K562 (cell line): ENCODE measurements at regions not wholly inside any gene's neighbourhood (a gene's known extent, or its start where the extent isn't known, plus 50 kb on each side); places are given as distances from the start of the nearest gene placed in this dataset.

Source experiments
- ATAC-seq: fragments of 200-7000 bp; cut with Tn5 transposase; 3 replicates; pipeline ENCODE4 v1.9.1; 2020; ENCODE audit warnings: moderate library complexity
- BruUV-seq: library from RNA; stranded (reverse); fragments of 400-500 nt; replicated peaks from 2 replicates; lab custom pipeline; 2021; lab: Mats Ljungman, UMichigan
- CTCF ChIA-PET: fragments of 300-600 bp; formaldehyde crosslinking; extraction: SDS; loops from one replicate; lab custom pipeline; 2021; ENCODE audit warnings: low intra/inter-chr PET ratio; lab: Yijun Ruan, JAX
- POLR2A ChIA-PET: fragments of 300-600, 350-650 bp; sonication (Branson Sonifier 250); formaldehyde crosslinking; extraction: SDS; loops from one replicate; lab custom pipeline; 2021; ENCODE audit warnings: antibody characterized with exemption, inconsistent platforms; lab: Yijun Ruan, JAX
- DNase-seq, 4 experiments: peaks; one replicate each; pipeline versions ENCODE4 v3.0.0 to v3.0.0-alpha.2; 2011 to 2018; ENCODE audit warnings: low spot score in 3 of 4, mixed read lengths in 3 of 4; ENCODE audit errors: extremely low read depth in 1 of 4
- FAIRE-seq: peaks from 2 replicates; lab custom pipeline; 2011; peaks lifted over from hg19 to GRCh38; lab: Jason Lieb, UNC
- H2AFZ ChIP-seq: 2 replicates; pipeline ENCODE4 v1.6.0; 2011; ENCODE audit warnings: low read depth, low read length, control low read depth, inconsistent platforms
- H3K27ac ChIP-seq: fragments of 200-600 bp; 3 replicates; pipeline ENCODE4 v1.8.0; 2011; ENCODE audit warnings: low read depth, mild to moderate bottlenecking, control low read depth, inconsistent platforms, low read length, moderate library complexity, mixed read lengths; ENCODE audit errors: extremely low read depth
- H3K27me3 ChIP-seq, 2 experiments: fragments of 300-600 bp in 1 of 2; 2 replicates in 1 of 2; 3 replicates in 1 of 2; pipeline versions ENCODE4 v1.6.0 to v1.8.0; 2011; ENCODE audit warnings: inconsistent platforms in 2 of 2, low read length in 2 of 2, mild to moderate bottlenecking in 1 of 2, mixed read lengths in 1 of 2, moderate library complexity in 1 of 2; ENCODE audit not compliant: control insufficient read depth in 2 of 2, insufficient read depth in 2 of 2
- H3K36me3 ChIP-seq: fragments of 300-600 bp; 3 replicates; pipeline ENCODE4 v1.8.0; 2011; ENCODE audit warnings: mild to moderate bottlenecking, low read length, inconsistent platforms; ENCODE audit not compliant: control insufficient read depth, insufficient read depth
- H3K4me1 ChIP-seq, 2 experiments: fragments of 200-600 bp in 1 of 2; replicated peaks in 1 of 2; 2 replicates in 1 of 2; 3 replicates in 1 of 2; pipeline versions ENCODE4 v1.5.1 to v1.8.0; 2011; ENCODE audit warnings: inconsistent platforms in 2 of 2, low read length in 2 of 2, mild to moderate bottlenecking in 1 of 2, mixed read lengths in 1 of 2, moderate library complexity in 1 of 2; ENCODE audit not compliant: control insufficient read depth in 2 of 2, insufficient read depth in 2 of 2
- H3K4me2 ChIP-seq: 2 replicates; pipeline ENCODE4 v1.6.1; 2011; ENCODE audit warnings: low read length, control low read depth, inconsistent platforms, mixed read lengths; ENCODE audit not compliant: insufficient read depth
- H3K4me3 ChIP-seq: fragments of 200-600 bp; sonication (generic), shearing (Covaris generic); 2 replicates; pipeline ENCODE4 v1.5.1; 2016; ENCODE audit warnings: control low read depth, inconsistent platforms
- H3K79me2 ChIP-seq: fragments of 200-600 bp; 3 replicates; pipeline ENCODE4 v1.8.0; 2011; ENCODE audit warnings: low read length, inconsistent platforms; ENCODE audit not compliant: control insufficient read depth, insufficient read depth
- H3K9ac ChIP-seq, 2 experiments: 2 replicates each; pipeline versions ENCODE4 v1.6.0 to v1.6.1; 2011; ENCODE audit warnings: low read depth in 2 of 2, low read length in 2 of 2, control low read depth in 1 of 2, inconsistent platforms in 1 of 2, mild to moderate bottlenecking in 1 of 2, mixed read lengths in 1 of 2; ENCODE audit not compliant: insufficient read depth in 1 of 2
- H3K9me1 ChIP-seq: one replicate; pipeline ENCODE4 v1.6.0; 2011; ENCODE audit warnings: inconsistent platforms, mild to moderate bottlenecking, low read length, moderate library complexity; ENCODE audit not compliant: control insufficient read depth, insufficient read depth
- H3K9me3 ChIP-seq: replicated peaks from 2 replicates; pipeline ENCODE4 v1.5.1; 2011; ENCODE audit warnings: low read depth, low read length, inconsistent platforms; ENCODE audit not compliant: control insufficient read depth, insufficient read depth
- H4K20me1 ChIP-seq: replicated peaks from 2 replicates; pipeline ENCODE4 v1.6.1; 2011; ENCODE audit warnings: low read length, inconsistent platforms, mixed read lengths; ENCODE audit not compliant: control insufficient read depth, insufficient read depth
- CSDE1 ChIP-seq, 2 experiments: fragments of 450-650 bp; IDR thresholded peaks; 2 replicates each; pipeline ENCODE4 v1.6.1; 2016; ENCODE audit warnings: mild to moderate bottlenecking in 1 of 2
- LARP7 ChIP-seq: fragments of 450-650 bp; IDR thresholded peaks from 2 replicates; pipeline ENCODE4 v1.6.1; 2016
- ZNF76 ChIP-seq: fragments of 250-450 bp; sonication (Bioruptor Pico); IDR thresholded peaks from 2 replicates; pipeline ENCODE4 v1.4.0; 2020; ENCODE audit warnings: mild to moderate bottlenecking, moderate library complexity, borderline replicate concordance
- WGBS: fragments of 100-300 bp; shearing (Covaris generic); methylation state at CpG from one replicate; pipeline ENCODE4 v1.1.6; 2016; ENCODE audit warnings: low coverage, mixed read lengths; ENCODE audit not compliant: insufficient coverage; ENCODE audit errors: missing lambda C conversion rate; 5-methylcytosine and 5-hydroxymethylcytosine counted together
- in situ Hi-C: fragments of 300-500 bp; cut with MboI; formaldehyde crosslinking; loops from 4 replicates; pipeline ENCODE4 v1.15.0; 2018; ENCODE audit warnings: inconsistent platforms, mixed read lengths
- intact Hi-C: fragments of 100-400 bp; cut with micrococcal nuclease; formaldehyde crosslinking; loops from 2 replicates; pipeline ENCODE4 v1.14.2; 2022
- TF ChIP-seq, protein P1 (sequence below): fragments of 450-650 bp; IDR thresholded peaks from 2 replicates; pipeline ENCODE4 v1.6.1; 2018; ENCODE audit not compliant: partially characterized antibody
- TF ChIP-seq, protein P2 (sequence below): fragments of 250-450 bp; sonication (Bioruptor Pico); IDR thresholded peaks from 2 replicates; pipeline ENCODE4 v1.5.0; 2021

DNA sequence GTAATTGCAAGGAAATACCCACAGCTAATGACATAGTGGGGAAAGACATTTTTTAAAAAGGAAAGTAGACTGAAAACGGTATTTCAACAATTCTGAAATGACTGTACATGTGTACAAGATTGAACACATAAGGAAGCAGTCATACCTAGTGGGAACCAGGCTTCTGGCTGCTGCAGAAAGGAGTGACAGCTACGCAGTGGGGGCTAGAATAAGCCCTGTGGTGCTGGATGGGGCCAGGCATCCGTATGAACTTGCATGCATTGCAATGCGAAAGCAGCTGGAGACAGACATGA lies 54.9 kb upstream of the GPR31 start:
- ATAC-seq = no peak
- no peak for TF ChIP-seq LARP7
- no peak for TF ChIP-seq CSDE1 (IDR thresholded peaks at IDR 0.05)
- TF ChIP-seq, protein P1, sequence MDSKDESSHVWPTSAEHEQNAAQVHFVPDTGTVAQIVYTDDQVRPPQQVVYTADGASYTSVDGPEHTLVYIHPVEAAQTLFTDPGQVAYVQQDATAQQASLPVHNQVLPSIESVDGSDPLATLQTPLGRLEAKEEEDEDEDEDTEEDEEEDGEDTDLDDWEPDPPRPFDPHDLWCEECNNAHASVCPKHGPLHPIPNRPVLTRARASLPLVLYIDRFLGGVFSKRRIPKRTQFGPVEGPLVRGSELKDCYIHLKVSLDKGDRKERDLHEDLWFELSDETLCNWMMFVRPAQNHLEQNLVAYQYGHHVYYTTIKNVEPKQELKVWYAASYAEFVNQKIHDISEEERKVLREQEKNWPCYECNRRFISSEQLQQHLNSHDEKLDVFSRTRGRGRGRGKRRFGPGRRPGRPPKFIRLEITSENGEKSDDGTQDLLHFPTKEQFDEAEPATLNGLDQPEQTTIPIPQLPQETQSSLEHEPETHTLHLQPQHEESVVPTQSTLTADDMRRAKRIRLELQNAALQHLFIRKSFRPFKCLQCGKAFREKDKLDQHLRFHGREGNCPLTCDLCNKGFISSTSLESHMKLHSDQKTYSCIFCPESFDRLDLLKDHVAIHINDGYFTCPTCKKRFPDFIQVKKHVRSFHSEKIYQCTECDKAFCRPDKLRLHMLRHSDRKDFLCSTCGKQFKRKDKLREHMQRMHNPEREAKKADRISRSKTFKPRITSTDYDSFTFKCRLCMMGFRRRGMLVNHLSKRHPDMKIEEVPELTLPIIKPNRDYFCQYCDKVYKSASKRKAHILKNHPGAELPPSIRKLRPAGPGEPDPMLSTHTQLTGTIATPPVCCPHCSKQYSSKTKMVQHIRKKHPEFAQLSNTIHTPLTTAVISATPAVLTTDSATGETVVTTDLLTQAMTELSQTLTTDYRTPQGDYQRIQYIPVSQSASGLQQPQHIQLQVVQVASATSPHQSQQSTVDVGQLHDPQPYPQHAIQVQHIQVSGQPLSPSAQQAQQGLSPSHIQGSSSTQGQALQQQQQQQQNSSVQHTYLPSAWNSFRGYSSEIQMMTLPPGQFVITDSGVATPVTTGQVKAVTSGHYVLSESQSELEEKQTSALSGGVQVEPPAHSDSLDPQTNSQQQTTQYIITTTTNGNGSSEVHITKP = no peak
- no peak for TF ChIP-seq ZNF76 (CRISPR knock-in tag)
- TF ChIP-seq, protein P2, sequence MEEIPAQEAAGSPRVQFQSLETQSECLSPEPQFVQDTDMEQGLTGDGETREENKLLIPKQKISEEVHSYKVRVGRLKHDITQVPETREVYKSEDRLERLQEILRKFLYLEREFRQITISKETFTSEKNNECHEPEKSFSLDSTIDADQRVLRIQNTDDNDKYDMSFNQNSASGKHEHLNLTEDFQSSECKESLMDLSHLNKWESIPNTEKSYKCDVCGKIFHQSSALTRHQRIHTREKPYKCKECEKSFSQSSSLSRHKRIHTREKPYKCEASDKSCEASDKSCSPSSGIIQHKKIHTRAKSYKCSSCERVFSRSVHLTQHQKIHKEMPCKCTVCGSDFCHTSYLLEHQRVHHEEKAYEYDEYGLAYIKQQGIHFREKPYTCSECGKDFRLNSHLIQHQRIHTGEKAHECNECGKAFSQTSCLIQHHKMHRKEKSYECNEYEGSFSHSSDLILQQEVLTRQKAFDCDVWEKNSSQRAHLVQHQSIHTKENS (CRISPR knock-in tag) = no peak
- TF ChIP-seq, all 486 proteins: peak for 0
- no peak for DNase-seq
- POLR2A ChIA-PET = no interaction called here
- Histone ChIP-seq H3K9me3 (no peaks in the 10 kb centered on the region), H2AFZ (no peak overlapping the region), H3K27me3 (peaks cover 32 to 39% of the 10 kb centered on the region in 2 experiments), H3K27ac (no peak overlapping the region), H3K9ac (no peak overlapping the region), H3K4me3 (no peak overlapping the region), H3K36me3 (no peaks in the 10 kb centered on the region), H3K4me2 (no peak overlapping the region), H3K4me1 (no peaks in the 10 kb centered on the region), H4K20me1 (no peaks in the 10 kb centered on the region; the same call in 1 of the 2 replicates), H3K9me1 (no peaks in the 10 kb centered on the region), H3K79me2 (no peaks in the 10 kb centered on the region)
- intact Hi-C loops = no loop called here
- no TSS peak for BruUV-seq
- in situ Hi-C loops = no loop called here
- CTCF ChIA-PET = no interaction called here
- no peak for FAIRE-seq
- WGBS = 1% methylated on average over 4 of the region's 4 CpGs
